Gastroesophageal sphincter (tissue), 3 donors: ENCODE measurements at regions not wholly inside any gene's neighbourhood (a gene's known extent, or its start where the extent isn't known, plus 50 kb on each side); places are given as distances from the start of the nearest gene placed in this dataset.

Source experiments
- CTCF ChIP-seq, 4 experiments: fragments of 200-600 bp in 2 of 4; fragments of 450-650 bp in 2 of 4; sonication (generic) in 1 of 4; IDR thresholded peaks; one replicate each; pipeline ENCODE4 v1.5.1; 2017 to 2019; ENCODE audit warnings: antibody characterized with exemption in 4 of 4, mild to moderate bottlenecking in 2 of 4, moderate library complexity in 2 of 4
- POLR2AphosphoS5 ChIP-seq: sonication (generic); formaldehyde crosslinking; IDR thresholded peaks from one replicate; pipeline ENCODE4 v1.6.1; 2017; ENCODE audit warnings: antibody characterized with exemption

DNA sequence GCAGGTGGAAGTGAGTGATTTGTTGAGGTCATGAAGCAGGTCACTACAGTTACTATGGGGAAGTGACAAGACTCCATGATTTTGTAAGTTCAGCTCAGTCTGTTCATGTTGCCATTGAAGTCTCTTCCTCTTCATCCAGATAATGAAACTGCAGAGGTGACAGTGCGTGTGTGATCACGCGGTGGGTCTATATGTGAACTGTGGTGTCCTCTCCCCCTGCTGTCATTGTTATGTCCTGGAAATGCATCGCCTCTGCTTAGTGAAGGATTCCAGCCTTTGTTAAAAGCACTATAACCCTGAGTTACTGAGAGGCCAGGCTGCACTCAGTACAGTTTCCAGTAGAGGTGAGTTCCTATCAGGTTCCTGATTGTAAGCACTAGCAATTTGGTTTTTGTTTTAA is 216.2 kb upstream of the RMST start:
- TF ChIP-seq CTCF (IDR thresholded peaks at IDR 0.05) (no peak), POLR2AphosphoS5 (no peak)
